Astrocyte (in vitro differentiated cells and primary cell): ENCODE measurements at regions not wholly inside any gene's neighbourhood (a gene's known extent, or its start where the extent isn't known, plus 50 kb on each side); places are given as distances from the start of the nearest gene placed in this dataset.

Experiments used
- DNase-seq: peaks from one replicate; pipeline ENCODE4 v3.0.0-alpha.2; 2010; ENCODE audit warnings: low read depth
- FAIRE-seq: peaks from 2 replicates; lab custom pipeline; 2011; peaks lifted over from hg19 to GRCh38; lab: Jason Lieb, UNC
- H2AFZ ChIP-seq: 2 replicates; pipeline ENCODE4 v1.6.0; 2012; ENCODE audit warnings: low read depth, low read length, inconsistent platforms
- H3K27ac ChIP-seq: 2 replicates; pipeline ENCODE4 v1.5.1; 2011; ENCODE audit warnings: low read depth, low read length, inconsistent platforms
- H3K27me3 ChIP-seq: 2 replicates; pipeline ENCODE4 v1.6.0; 2011; ENCODE audit warnings: low read length, inconsistent platforms; ENCODE audit not compliant: insufficient read depth
- H3K36me3 ChIP-seq: 2 replicates; pipeline ENCODE4 v1.5.1; 2011; ENCODE audit warnings: low read length, inconsistent platforms; ENCODE audit not compliant: insufficient read depth
- H3K4me1 ChIP-seq: 2 replicates; pipeline ENCODE4 v1.5.1; 2011; ENCODE audit warnings: low read length, inconsistent platforms; ENCODE audit not compliant: insufficient read depth
- H3K4me2 ChIP-seq: 2 replicates; pipeline ENCODE4 v1.6.0; 2012; ENCODE audit warnings: low read length, inconsistent platforms
- H3K4me3 ChIP-seq: 2 replicates; pipeline ENCODE4 v1.5.1; 2011; ENCODE audit warnings: low read depth, mild to moderate bottlenecking, low read length, inconsistent platforms; ENCODE audit not compliant: insufficient read depth
- H3K79me2 ChIP-seq: 2 replicates; pipeline ENCODE4 v1.6.0; 2012; ENCODE audit warnings: mild to moderate bottlenecking, low read length, inconsistent platforms; ENCODE audit not compliant: insufficient read depth
- H3K9ac ChIP-seq: 2 replicates; pipeline ENCODE4 v1.6.0; 2012; ENCODE audit warnings: mild to moderate bottlenecking, low read length, inconsistent platforms
- H3K9me3 ChIP-seq: 2 replicates; pipeline ENCODE4 v1.5.1; 2012; ENCODE audit warnings: low read depth, mild to moderate bottlenecking, low read length, inconsistent platforms; ENCODE audit not compliant: insufficient read depth
- H4K20me1 ChIP-seq: 2 replicates; pipeline ENCODE4 v1.6.0; 2012; ENCODE audit warnings: low read length, inconsistent platforms; ENCODE audit not compliant: insufficient read depth
- H3K27ac Mint-ChIP-seq: one replicate; pipeline ENCODE4 v1.8.0; 2021; ENCODE audit warnings: mild to moderate bottlenecking, mixed read lengths; ENCODE audit not compliant: unreplicated experiment
- H3K27me3 Mint-ChIP-seq: one replicate; pipeline ENCODE4 v1.8.0; 2021; ENCODE audit warnings: low read depth, mixed read lengths; ENCODE audit not compliant: unreplicated experiment
- H3K36me3 Mint-ChIP-seq: one replicate; pipeline ENCODE4 v1.8.0; 2021; ENCODE audit warnings: low read depth, mixed read lengths; ENCODE audit not compliant: unreplicated experiment
- H3K4me1 Mint-ChIP-seq: one replicate; pipeline ENCODE4 v1.8.0; 2021; ENCODE audit warnings: low read depth, mixed read lengths; ENCODE audit not compliant: unreplicated experiment
- H3K4me3 Mint-ChIP-seq: one replicate; pipeline ENCODE4 v1.8.0; 2021; ENCODE audit warnings: mild to moderate bottlenecking, moderate library complexity, mixed read lengths; ENCODE audit not compliant: unreplicated experiment
- H3K9me3 Mint-ChIP-seq: one replicate; pipeline ENCODE4 v1.8.0; 2021; ENCODE audit warnings: mild to moderate bottlenecking, mixed read lengths; ENCODE audit not compliant: unreplicated experiment
- EZH2 ChIP-seq: IDR thresholded peaks from 2 replicates; pipeline ENCODE4 v1.6.1; 2012; ENCODE audit warnings: mild to moderate bottlenecking, low read length, inconsistent platforms; ENCODE audit not compliant: insufficient read depth
- TF ChIP-seq, protein P1 (sequence below): IDR thresholded peaks from 2 replicates; pipeline ENCODE4 v1.5.1; 2011; ENCODE audit warnings: low read depth, mild to moderate bottlenecking, inconsistent platforms, low read length, moderate library complexity; ENCODE audit not compliant: insufficient read depth

DNA sequence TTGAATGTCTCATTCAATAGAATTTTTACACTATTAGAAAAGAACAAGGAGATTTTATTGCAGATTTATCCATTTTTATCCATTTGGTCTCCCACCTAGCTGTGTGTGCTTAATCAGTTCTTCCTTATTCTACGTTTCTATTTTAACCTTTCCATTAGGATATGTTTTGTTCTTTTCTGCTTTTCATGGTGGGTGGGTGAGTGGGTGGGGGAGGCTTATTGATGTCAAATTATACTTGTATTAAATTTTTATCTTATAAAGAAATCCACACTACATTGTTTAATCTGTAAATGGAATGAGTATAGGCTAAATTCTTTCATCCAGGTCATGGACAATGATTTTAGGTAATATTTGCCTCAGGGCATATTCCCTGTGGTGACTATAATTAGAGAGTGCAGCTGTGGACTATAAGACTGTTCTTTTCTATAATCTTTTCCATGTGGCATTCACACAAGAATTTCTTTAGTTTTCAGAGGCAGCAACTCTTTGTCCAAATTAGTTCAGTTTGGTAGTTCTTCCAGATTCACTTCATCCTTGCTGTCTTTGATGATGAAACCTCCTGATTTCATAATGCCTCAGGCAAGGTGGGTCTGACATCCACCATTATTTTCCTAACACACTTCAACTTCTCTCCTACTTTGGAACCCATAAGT lies 2451.8 kb downstream of the PCDH7 start:
- Histone ChIP-seq H3K4me1 (no peaks in the 10 kb centered on the region), H3K79me2 (no peaks in the 10 kb centered on the region), H3K27ac (no peak overlapping the region), H3K9me3 (no peaks in the 10 kb centered on the region), H3K36me3 (no peaks in the 10 kb centered on the region), H3K4me3 (no peak overlapping the region), H3K4me2 (no peak overlapping the region), H3K27me3 (no peaks in the 10 kb centered on the region), H3K9ac (no peak overlapping the region), H2AFZ (no peak overlapping the region), H4K20me1 (no peaks in the 10 kb centered on the region)
- DNase-seq (no peak), FAIRE-seq (no peak)
- no peak for TF ChIP-seq EZH2
- TF ChIP-seq, protein P1, sequence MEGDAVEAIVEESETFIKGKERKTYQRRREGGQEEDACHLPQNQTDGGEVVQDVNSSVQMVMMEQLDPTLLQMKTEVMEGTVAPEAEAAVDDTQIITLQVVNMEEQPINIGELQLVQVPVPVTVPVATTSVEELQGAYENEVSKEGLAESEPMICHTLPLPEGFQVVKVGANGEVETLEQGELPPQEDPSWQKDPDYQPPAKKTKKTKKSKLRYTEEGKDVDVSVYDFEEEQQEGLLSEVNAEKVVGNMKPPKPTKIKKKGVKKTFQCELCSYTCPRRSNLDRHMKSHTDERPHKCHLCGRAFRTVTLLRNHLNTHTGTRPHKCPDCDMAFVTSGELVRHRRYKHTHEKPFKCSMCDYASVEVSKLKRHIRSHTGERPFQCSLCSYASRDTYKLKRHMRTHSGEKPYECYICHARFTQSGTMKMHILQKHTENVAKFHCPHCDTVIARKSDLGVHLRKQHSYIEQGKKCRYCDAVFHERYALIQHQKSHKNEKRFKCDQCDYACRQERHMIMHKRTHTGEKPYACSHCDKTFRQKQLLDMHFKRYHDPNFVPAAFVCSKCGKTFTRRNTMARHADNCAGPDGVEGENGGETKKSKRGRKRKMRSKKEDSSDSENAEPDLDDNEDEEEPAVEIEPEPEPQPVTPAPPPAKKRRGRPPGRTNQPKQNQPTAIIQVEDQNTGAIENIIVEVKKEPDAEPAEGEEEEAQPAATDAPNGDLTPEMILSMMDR: no peak
- no peaks in the 10 kb centered on the region for H3K9me3 Mint-ChIP-seq
- H3K27me3 Mint-ChIP-seq: no peaks in the 10 kb centered on the region
- H3K27ac Mint-ChIP-seq: no peak overlapping the region
- H3K4me1 Mint-ChIP-seq: peaks cover 8% of the 10 kb centered on the region
- no peak overlapping the region for H3K4me3 Mint-ChIP-seq
- no peaks in the 10 kb centered on the region for H3K36me3 Mint-ChIP-seq

DNA sequence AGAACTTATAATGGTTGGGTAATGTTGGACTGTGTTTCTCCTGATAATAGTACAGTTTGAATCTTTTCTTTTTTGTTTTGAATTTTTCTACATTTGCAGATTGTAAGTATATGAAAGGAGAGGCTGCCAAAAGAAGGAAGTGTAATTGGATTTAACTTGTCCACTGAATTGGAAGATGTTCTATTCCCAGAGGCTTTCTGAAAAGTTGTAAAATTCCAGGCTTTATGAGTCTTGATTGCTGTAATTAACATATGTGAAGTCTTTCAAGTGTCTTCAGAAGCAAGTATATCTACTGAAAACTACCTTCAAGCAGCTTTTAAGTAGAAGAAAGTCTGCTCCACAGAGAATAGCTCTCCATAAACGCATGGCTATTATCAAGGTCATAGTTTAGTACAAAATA lies 2456.4 kb downstream of the PCDH7 start:
- H3K27ac ChIP-seq: no peak overlapping the region
- DNase-seq (no peak), FAIRE-seq (no peak)
- Mint-ChIP-seq H3K4me3 (no peak overlapping the region), H3K9me3 (no peaks in the 10 kb centered on the region), H3K4me1 (peaks cover 8% of the 10 kb centered on the region), H3K36me3 (no peaks in the 10 kb centered on the region), H3K27me3 (no peaks in the 10 kb centered on the region), H3K27ac (no peak overlapping the region)
- no peaks in the 10 kb centered on the region for H3K36me3 ChIP-seq
- H3K4me3 ChIP-seq: no peak overlapping the region
- no peak overlapping the region for H2AFZ ChIP-seq
- no peaks in the 10 kb centered on the region for H3K9me3 ChIP-seq
- no peaks in the 10 kb centered on the region for H3K79me2 ChIP-seq
- no peaks in the 10 kb centered on the region for H4K20me1 ChIP-seq
- no peak overlapping the region for H3K9ac ChIP-seq
- H3K4me2 ChIP-seq: no peak overlapping the region
- TF ChIP-seq, protein P1: no peak
- TF ChIP-seq EZH2: no peak
- H3K27me3 ChIP-seq: no peaks in the 10 kb centered on the region
- H3K4me1 ChIP-seq: no peaks in the 10 kb centered on the region

DNA sequence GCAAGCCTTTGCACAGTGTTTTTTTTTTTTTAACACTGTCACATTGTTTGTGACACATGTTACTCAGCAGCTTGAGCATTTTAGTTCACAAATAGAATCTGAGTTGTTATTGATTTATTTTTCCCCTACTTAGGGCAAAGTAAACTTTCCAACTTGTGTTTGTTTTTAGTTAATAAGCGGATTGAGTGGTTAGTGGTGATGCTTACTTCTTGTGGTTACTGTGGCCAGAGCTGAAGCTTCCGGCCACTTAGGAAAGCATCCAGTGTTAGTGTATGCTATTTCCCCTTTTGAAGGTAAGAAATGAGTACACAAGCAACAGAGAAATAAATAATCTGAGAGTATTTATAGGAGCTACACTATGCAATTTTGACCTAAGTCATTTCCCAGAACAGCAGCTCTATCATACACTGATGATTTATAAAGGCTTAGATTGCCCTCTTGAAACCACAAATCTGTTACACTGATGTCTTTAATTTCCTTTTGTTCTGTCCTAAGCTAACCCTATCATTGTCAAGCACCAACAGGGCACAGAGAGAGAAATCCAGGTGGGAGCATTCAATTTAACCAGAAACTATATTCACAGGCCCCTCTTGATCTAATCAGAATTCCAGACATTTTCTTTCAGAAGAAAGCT lies 2464.6 kb downstream of the PCDH7 start:
- no peaks in the 10 kb centered on the region for H3K27me3 ChIP-seq
- FAIRE-seq (no peak), DNase-seq (no peak)
- TF ChIP-seq, protein P1: no peak
- TF ChIP-seq EZH2: no peak
- Mint-ChIP-seq H3K27ac (no peak overlapping the region), H3K9me3 (no peaks in the 10 kb centered on the region), H3K4me3 (no peak overlapping the region), H3K27me3 (no peaks in the 10 kb centered on the region), H3K36me3 (peaks cover 2% of the 10 kb centered on the region), H3K4me1 (no peaks in the 10 kb centered on the region)
- no peaks in the 10 kb centered on the region for H4K20me1 ChIP-seq
- no peak overlapping the region for H3K4me3 ChIP-seq
- H3K36me3 ChIP-seq: no peaks in the 10 kb centered on the region
- no peak overlapping the region for H3K4me2 ChIP-seq
- no peak overlapping the region for H2AFZ ChIP-seq
- H3K79me2 ChIP-seq: no peaks in the 10 kb centered on the region
- no peak overlapping the region for H3K9ac ChIP-seq
- no peak overlapping the region for H3K27ac ChIP-seq
- H3K4me1 ChIP-seq: no peaks in the 10 kb centered on the region
- no peaks in the 10 kb centered on the region for H3K9me3 ChIP-seq
